HepG2 (cell line): ENCODE measurements at regions not wholly inside any gene's neighbourhood (a gene's known extent, or its start where the extent isn't known, plus 50 kb on each side); places are given as distances from the start of the nearest gene placed in this dataset.
"Not testable (repeated sequence)": the region's sequence is repeated elsewhere in the genome, so short reads cannot be mapped to it uniquely, and the experiment has no call there.

Source experiments
- HCFC1 ChIP-seq: fragments of 150-350 bp; IDR thresholded peaks from 2 replicates; pipeline ENCODE4 v1.6.1; 2014; ENCODE audit warnings: low read depth, low read length
- HNRNPUL1 ChIP-seq: fragments of 200-400 bp; formaldehyde crosslinking; IDR thresholded peaks from 2 replicates; pipeline ENCODE4 v1.6.1; 2017; ENCODE audit warnings: low read depth, mild to moderate bottlenecking, low read length, moderate library complexity
- TCF12 ChIP-seq, 2 experiments: fragments of 450-650 bp in 1 of 2; sonication (generic) in 1 of 2; formaldehyde crosslinking in 1 of 2; IDR thresholded peaks; 2 replicates each; pipeline versions ENCODE4 v1.6.1 to v1.8.0; 2017 to 2022; ENCODE audit warnings: antibody characterized with exemption in 1 of 2, mild to moderate bottlenecking in 1 of 2, missing genetic modification reagents in 1 of 2, moderate library complexity in 1 of 2
- YY1 ChIP-seq: IDR thresholded peaks from 2 replicates; pipeline ENCODE4 v1.6.1; 2011; ENCODE audit warnings: low read length, low read depth, moderate library complexity, mild to moderate bottlenecking; ENCODE audit not compliant: insufficient read depth, insufficient replicate concordance
- ZNF143 ChIP-seq: sonication (generic); formaldehyde crosslinking; IDR thresholded peaks from 2 replicates; pipeline ENCODE4 v1.4.0; 2020; ENCODE audit warnings: missing genetic modification reagents

GRCh38 chr22:27078064-27078463, 420.7 kb downstream of the MIAT start:
- TF ChIP-seq HNRNPUL1; ZNF143 (CRISPR knock-in tag); TCF12 (IDR thresholded peaks at IDR 0.05); TCF12 (CRISPR knock-in tag; IDR thresholded peaks at IDR 0.05); HCFC1; YY1: not testable (repeated sequence)
